Stomach (tissue), 8 donors: ENCODE measurements at regions not wholly inside any gene's neighbourhood (a gene's known extent, or its start where the extent isn't known, plus 50 kb on each side); places are given as distances from the start of the nearest gene placed in this dataset.

Source experiments
- DNase-seq, 2 donors: peaks; one replicate each; pipeline versions ENCODE4 v3.0.0 to v3.0.0-alpha.2; 2013 to 2019
- H3K27ac ChIP-seq, 5 donors: fragments of 200-600 bp in 4 of 5; sonication (generic) in 4 of 5; one replicate each; pipeline ENCODE4 v1.5.1; 2013 to 2019; ENCODE audit warnings: mild to moderate bottlenecking in 1 of 5, moderate library complexity in 1 of 5
- H3K27me3 ChIP-seq, 3 donors: fragments of 200-600 bp; sonication (generic); one replicate each; pipeline ENCODE4 v1.5.1; 2017 to 2019; ENCODE audit warnings: mixed run types in 1 of 3
- H3K36me3 ChIP-seq, 4 donors: fragments of 200-600 bp; sonication (generic); 1 replicate in 3 of 4; 2 replicates in 1 of 4; pipeline ENCODE4 v1.5.1; 2016 to 2019
- H3K4me1 ChIP-seq, 4 donors: fragments of 200-600 bp; sonication (generic); one replicate each; pipeline ENCODE4 v1.5.1; 2016 to 2019
- H3K4me3 ChIP-seq, 4 donors: fragments of 200-600 bp; sonication (generic) in 3 of 4; one replicate each; pipeline ENCODE4 v1.5.1; 2016 to 2019; ENCODE audit warnings: mild to moderate bottlenecking in 1 of 4
- H3K9me3 ChIP-seq, 4 donors: fragments of 200-600 bp; sonication (generic); one replicate each; pipeline ENCODE4 v1.5.1; 2016 to 2019
- EP300 ChIP-seq: sonication (generic); formaldehyde crosslinking; IDR thresholded peaks from one replicate; pipeline ENCODE4 v1.6.1; 2017; ENCODE audit warnings: antibody characterized with exemption
- POLR2A ChIP-seq, 4 donors: fragments of 450-650 bp; IDR thresholded peaks; one replicate each; pipeline ENCODE4 v1.6.1; 2016; ENCODE audit warnings: antibody characterized with exemption in 4 of 4, control low read depth in 2 of 4, mild to moderate bottlenecking in 1 of 4, moderate library complexity in 1 of 4
- POLR2AphosphoS5 ChIP-seq, 3 donors: sonication (generic); formaldehyde crosslinking; IDR thresholded peaks; one replicate each; pipeline ENCODE4 v1.6.1; 2016; ENCODE audit warnings: antibody characterized with exemption in 3 of 3
- WGBS, 5 donors: extraction: QIAGEN DNeasy Blood & Tissue Kit in 3 of 5; methylation state at CpG; one replicate each; pipeline versions ENCODE4 v1.1.5 to v1.1.7; 2013 to 2018; 5-methylcytosine and 5-hydroxymethylcytosine counted together
- intact Hi-C: fragments of 100-400 bp; cut with DNase I; formaldehyde crosslinking; loops from one replicate; pipeline ENCODE4 v1.15.1; 2023; ENCODE audit warnings: low total_unique reads
- TF ChIP-seq, protein P1 (sequence below), 7 experiments: fragments of 450-650 bp in 4 of 7; fragments of 200-600 bp in 3 of 7; sonication (generic) in 3 of 7; IDR thresholded peaks; one replicate each; pipeline ENCODE4 v1.5.1; 2016 to 2019; ENCODE audit warnings: antibody characterized with exemption in 7 of 7, control low read depth in 2 of 7, mild to moderate bottlenecking in 1 of 7
- donor health status: healthy with polysubstance abuse.
- donor health status: Bipolar disorder and iron deficiency.
- donor health status: healthy.

DNA sequence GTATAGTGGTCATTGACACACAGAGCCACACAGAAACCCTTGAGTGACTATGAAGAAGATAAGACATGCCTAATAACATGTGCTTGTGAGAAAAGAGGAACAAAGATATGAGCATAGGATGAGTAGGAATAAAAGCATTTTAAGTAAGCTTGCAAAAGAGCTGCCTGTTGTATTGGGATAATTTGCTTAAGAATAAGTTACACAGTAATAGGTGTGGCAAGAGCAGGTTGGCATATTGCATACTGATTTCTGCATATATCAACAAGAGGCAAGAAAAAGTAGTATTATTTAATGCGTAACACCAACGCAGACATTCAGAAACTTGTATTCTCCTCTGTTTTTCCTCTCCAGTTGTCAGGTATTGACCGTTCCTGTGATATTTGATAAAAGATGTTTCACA is 111.5 kb upstream of the UGT8 start:
- Histone ChIP-seq H3K4me3 (no peak overlapping the region), H3K27me3 (no peaks in the 10 kb centered on the region), H3K9me3 (no peaks in the 10 kb centered on the region), H3K36me3 (no peaks in the 10 kb centered on the region), H3K27ac (no peak overlapping the region), H3K4me1 (no peaks in the 10 kb centered on the region)
- WGBS, 5 donors = 91 to 94% (median 93%) methylated on average over 3 of the region's 3 CpGs
- DNase-seq = no peak
- no peak for TF ChIP-seq POLR2AphosphoS5 (IDR thresholded peaks at IDR 0.05)
- no peak for TF ChIP-seq POLR2A (IDR thresholded peaks at IDR 0.05)
- TF ChIP-seq EP300 = no peak
- TF ChIP-seq, protein P1, sequence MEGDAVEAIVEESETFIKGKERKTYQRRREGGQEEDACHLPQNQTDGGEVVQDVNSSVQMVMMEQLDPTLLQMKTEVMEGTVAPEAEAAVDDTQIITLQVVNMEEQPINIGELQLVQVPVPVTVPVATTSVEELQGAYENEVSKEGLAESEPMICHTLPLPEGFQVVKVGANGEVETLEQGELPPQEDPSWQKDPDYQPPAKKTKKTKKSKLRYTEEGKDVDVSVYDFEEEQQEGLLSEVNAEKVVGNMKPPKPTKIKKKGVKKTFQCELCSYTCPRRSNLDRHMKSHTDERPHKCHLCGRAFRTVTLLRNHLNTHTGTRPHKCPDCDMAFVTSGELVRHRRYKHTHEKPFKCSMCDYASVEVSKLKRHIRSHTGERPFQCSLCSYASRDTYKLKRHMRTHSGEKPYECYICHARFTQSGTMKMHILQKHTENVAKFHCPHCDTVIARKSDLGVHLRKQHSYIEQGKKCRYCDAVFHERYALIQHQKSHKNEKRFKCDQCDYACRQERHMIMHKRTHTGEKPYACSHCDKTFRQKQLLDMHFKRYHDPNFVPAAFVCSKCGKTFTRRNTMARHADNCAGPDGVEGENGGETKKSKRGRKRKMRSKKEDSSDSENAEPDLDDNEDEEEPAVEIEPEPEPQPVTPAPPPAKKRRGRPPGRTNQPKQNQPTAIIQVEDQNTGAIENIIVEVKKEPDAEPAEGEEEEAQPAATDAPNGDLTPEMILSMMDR (IDR thresholded peaks at IDR 0.05) = no peak
- intact Hi-C loops = no loop called here

DNA sequence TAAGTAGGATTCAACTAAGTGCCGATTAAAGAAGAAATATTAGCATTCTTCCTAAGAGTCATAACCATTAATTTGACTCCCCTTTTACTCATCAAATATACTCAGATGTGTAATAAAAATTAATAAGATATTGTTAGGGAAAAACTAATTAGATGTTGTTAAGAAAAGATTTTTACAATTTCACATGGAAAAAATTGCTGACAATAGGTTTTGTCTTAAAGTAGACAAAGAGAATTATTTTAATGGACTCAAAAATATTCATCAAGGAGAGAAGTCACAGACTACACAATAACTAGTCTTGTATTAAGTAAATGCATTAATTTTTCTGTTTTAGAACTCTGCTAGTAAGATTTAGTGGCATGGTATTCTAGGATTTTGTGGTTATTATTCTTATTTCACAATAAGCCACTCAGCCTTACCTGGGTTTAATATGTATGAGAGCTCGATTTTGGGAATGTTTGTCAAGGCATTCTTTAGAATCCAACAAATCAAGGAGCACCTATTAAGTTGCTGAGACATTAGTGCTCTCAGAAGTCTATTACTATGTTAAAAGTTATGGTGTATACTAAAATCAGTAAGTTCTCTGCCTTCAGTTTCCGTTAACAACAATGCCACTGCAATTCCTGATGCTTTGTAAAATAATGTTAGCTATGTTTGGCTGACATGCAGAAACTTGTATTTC is 110.2 kb upstream of the UGT8 start:
- H3K4me3 ChIP-seq = no peak overlapping the region
- no peaks in the 10 kb centered on the region for H3K27me3 ChIP-seq
- H3K27ac ChIP-seq = no peak overlapping the region
- no peak for DNase-seq
- TF ChIP-seq POLR2AphosphoS5 (IDR thresholded peaks at IDR 0.05) = no peak
- H3K4me1 ChIP-seq = no peaks in the 10 kb centered on the region
- H3K9me3 ChIP-seq = no peaks in the 10 kb centered on the region
- intact Hi-C loops = no loop called here
- WGBS, 5 donors = 69 to 77% (median 71%) methylated on average over 3 of the region's 3 CpGs
- no peaks in the 10 kb centered on the region for H3K36me3 ChIP-seq

DNA sequence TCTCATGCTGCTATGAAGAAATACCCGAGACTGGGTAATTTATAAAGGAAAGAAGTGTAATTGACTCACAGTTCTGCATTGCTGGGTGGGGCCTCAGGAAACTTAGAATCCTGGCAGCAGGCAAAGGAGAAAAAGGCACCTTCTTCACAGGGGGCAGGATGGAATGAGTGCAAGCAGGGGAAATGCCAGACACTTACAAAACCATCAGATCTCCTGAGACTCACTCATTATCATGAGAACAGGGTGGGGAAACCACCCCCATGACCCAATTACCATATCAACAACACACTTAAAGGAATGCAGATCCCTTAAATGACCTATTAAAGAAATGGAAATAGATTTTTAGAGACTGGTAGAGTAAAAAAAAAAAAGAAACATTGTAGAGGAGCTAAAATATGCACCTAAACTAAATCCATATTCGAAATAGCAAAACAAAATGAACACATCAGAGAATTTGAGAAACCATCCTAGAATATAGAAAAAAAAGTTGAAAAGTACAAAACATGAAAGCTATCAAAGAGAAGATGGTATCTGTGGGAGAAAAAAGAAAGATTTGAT is 104.3 kb upstream of the UGT8 start:
- Histone ChIP-seq H3K4me1 (no peaks in the 10 kb centered on the region), H3K36me3 (no peaks in the 10 kb centered on the region), H3K9me3 (no peaks in the 10 kb centered on the region), H3K4me3 (no peak overlapping the region), H3K27me3 (no peaks in the 10 kb centered on the region), H3K27ac (no peak overlapping the region)
- intact Hi-C loops = no loop called here
- 63 to 77% (median 71%) methylated on average over 2 of the region's 2 CpGs for WGBS, 5 donors
- TF ChIP-seq POLR2A (IDR thresholded peaks at IDR 0.05) (no peak), EP300 (no peak), POLR2AphosphoS5 (IDR thresholded peaks at IDR 0.05) (no peak)
- TF ChIP-seq, protein P1 (IDR thresholded peaks at IDR 0.05) = no peak
- no peak for DNase-seq

DNA sequence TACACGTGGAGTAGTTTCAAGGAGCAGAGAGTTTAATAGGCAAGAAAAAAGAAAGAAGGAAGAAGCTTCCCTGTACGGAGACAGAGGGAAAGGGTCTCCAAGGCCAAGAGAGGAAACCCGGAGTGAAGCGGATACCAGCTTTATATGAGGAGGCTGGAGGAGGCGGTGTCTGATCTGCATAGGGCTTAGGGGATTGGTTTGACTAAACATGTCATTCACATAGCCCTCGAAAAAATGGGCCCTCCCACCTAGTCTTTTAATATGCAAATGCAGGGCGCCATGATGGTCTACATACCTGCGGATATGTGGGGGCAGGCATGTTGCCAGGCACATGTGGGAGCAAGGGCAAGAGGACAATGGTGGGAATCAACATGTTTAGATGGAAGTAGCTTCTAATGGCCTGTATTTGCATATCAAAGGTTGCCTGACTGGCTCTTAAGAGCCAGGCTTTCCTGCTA is 103.1 kb upstream of the UGT8 start:
- H3K4me1 ChIP-seq = no peaks in the 10 kb centered on the region
- no peaks in the 10 kb centered on the region for H3K27me3 ChIP-seq
- no peak overlapping the region for H3K4me3 ChIP-seq
- H3K36me3 ChIP-seq = no peaks in the 10 kb centered on the region
- DNase-seq = peak in 1 of 2 donors; percentile 19
- 32 to 63% (median 59%) methylated on average over 8 of the region's 8 CpGs for WGBS, 5 donors
- TF ChIP-seq POLR2AphosphoS5 (IDR thresholded peaks at IDR 0.05) (no peak), POLR2A (IDR thresholded peaks at IDR 0.05) (no peak), EP300 (no peak)
- TF ChIP-seq, protein P1 (IDR thresholded peaks at IDR 0.05) = no peak
- intact Hi-C loops = no loop called here
- H3K9me3 ChIP-seq = no peaks in the 10 kb centered on the region
- H3K27ac ChIP-seq = no peak overlapping the region

DNA sequence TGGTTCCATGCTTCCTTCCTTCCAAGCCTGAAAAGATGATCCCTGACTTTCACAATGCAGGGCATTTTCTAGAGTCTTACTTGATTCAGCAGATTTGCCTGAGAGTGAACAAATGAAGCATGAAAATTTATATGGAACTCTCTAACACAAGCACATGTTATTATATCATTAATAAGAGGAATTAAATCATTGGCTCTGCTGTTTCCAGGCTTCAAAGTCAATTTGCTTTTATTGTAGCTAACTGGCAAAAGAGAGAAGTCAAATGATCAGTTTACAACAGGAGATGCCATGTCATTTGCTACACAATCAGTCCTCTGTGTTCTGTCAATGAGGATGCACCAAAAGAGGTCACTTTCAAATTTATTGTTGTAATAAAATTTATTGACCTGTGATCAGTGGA is 101.5 kb upstream of the UGT8 start:
- no peaks in the 10 kb centered on the region for H3K36me3 ChIP-seq
- H3K9me3 ChIP-seq = no peaks in the 10 kb centered on the region
- DNase-seq = no peak
- no peak overlapping the region for H3K4me3 ChIP-seq
- intact Hi-C loops = no loop called here
- no peaks in the 10 kb centered on the region for H3K4me1 ChIP-seq
- no peak overlapping the region for H3K27ac ChIP-seq
- TF ChIP-seq POLR2AphosphoS5 (IDR thresholded peaks at IDR 0.05) (no peak), EP300 (no peak), POLR2A (IDR thresholded peaks at IDR 0.05) (no peak)
- TF ChIP-seq, protein P1 (IDR thresholded peaks at IDR 0.05) = no peak
- H3K27me3 ChIP-seq = no peaks in the 10 kb centered on the region
